Keratinocyte (primary cell): ENCODE measurements at regions not wholly inside any gene's neighbourhood (a gene's known extent, or its start where the extent isn't known, plus 50 kb on each side); places are given as distances from the start of the nearest gene placed in this dataset.

Experiments used
- DNase-seq: peaks from one replicate; pipeline ENCODE4 v3.0.0-alpha.2; 2011; ENCODE audit warnings: low read depth, missing footprints, low spot score
- FAIRE-seq: peaks from 2 replicates; lab custom pipeline; 2011; peaks lifted over from hg19 to GRCh38; lab: Jason Lieb, UNC
- H2AFZ ChIP-seq: 2 replicates; pipeline ENCODE4 v1.6.0; 2012; ENCODE audit warnings: low read length, control low read depth, inconsistent platforms; ENCODE audit not compliant: control insufficient read depth
- H3K27ac ChIP-seq: 2 replicates; pipeline ENCODE4 v1.5.1; 2011; ENCODE audit warnings: low read length; ENCODE audit not compliant: control insufficient read depth, insufficient read depth
- H3K27me3 ChIP-seq: 3 replicates; pipeline ENCODE4 v1.6.0; 2011; ENCODE audit warnings: low read length; ENCODE audit not compliant: control insufficient read depth, insufficient read depth; ENCODE audit errors: extremely low read depth
- H3K36me3 ChIP-seq, 2 experiments: 2 replicates in 1 of 2; 3 replicates in 1 of 2; pipeline ENCODE4 v1.5.1; 2011; ENCODE audit warnings: low read length in 2 of 2, mild to moderate bottlenecking in 1 of 2; ENCODE audit not compliant: control insufficient read depth in 2 of 2, insufficient read depth in 2 of 2; ENCODE audit errors: extremely low read depth in 1 of 2
- H3K4me1 ChIP-seq: 3 replicates; pipeline ENCODE4 v1.5.1; 2011; ENCODE audit warnings: low read length; ENCODE audit not compliant: control insufficient read depth, insufficient read depth; ENCODE audit errors: extremely low read depth
- H3K4me2 ChIP-seq: 3 replicates; pipeline ENCODE4 v1.6.0; 2011; ENCODE audit warnings: low read depth, low read length; ENCODE audit not compliant: control insufficient read depth, insufficient read depth; ENCODE audit errors: extremely low read depth
- H3K4me3 ChIP-seq, 3 experiments: fragments of 200-600 bp in 1 of 3; sonication (generic) in 1 of 3; 2 replicates in 2 of 3; 3 replicates in 1 of 3; pipeline ENCODE4 v1.5.1; 2011 to 2016; ENCODE audit warnings: low read length in 3 of 3, mild to moderate bottlenecking in 3 of 3, control low read depth in 2 of 3, inconsistent platforms in 1 of 3, low read depth in 1 of 3, mixed read lengths in 1 of 3, mixed run types in 1 of 3, moderate library complexity in 1 of 3; ENCODE audit not compliant: control insufficient read depth in 2 of 3, insufficient read depth in 2 of 3; ENCODE audit errors: extremely low read depth in 1 of 3
- H3K79me2 ChIP-seq: 2 replicates; pipeline ENCODE4 v1.6.0; 2012; ENCODE audit warnings: low read length; ENCODE audit not compliant: control insufficient read depth, insufficient read depth
- H3K9ac ChIP-seq: 3 replicates; pipeline ENCODE4 v1.6.0; 2011; ENCODE audit warnings: low read length; ENCODE audit not compliant: control insufficient read depth, insufficient read depth; ENCODE audit errors: extremely low read depth
- H3K9me1 ChIP-seq: 3 replicates; pipeline ENCODE4 v1.6.0; 2011; ENCODE audit warnings: low read length; ENCODE audit not compliant: control insufficient read depth, insufficient read depth; ENCODE audit errors: extremely low read depth
- H3K9me3 ChIP-seq: 2 replicates; pipeline ENCODE4 v1.5.1; 2012; ENCODE audit warnings: low read depth, low read length; ENCODE audit not compliant: control insufficient read depth
- H4K20me1 ChIP-seq: 3 replicates; pipeline ENCODE4 v1.6.0; 2011; ENCODE audit warnings: low read length; ENCODE audit not compliant: control insufficient read depth, insufficient read depth; ENCODE audit errors: extremely low read depth
- CTCF ChIP-seq, 3 experiments: IDR thresholded peaks in 1 of 3; conservative IDR thresholded peaks in 1 of 3; optimal IDR thresholded peaks in 1 of 3; 2 replicates in 2 of 3; 3 replicates in 1 of 3; pipeline versions ENCODE3 to v1.5.1; 2011; ENCODE audit warnings: low read length in 3 of 3, mild to moderate bottlenecking in 3 of 3, moderate library complexity in 2 of 3, control low read depth in 1 of 3, inconsistent platforms in 1 of 3; ENCODE audit not compliant: insufficient read depth in 2 of 3; ENCODE audit errors: extremely low read depth in 1 of 3
- EZH2 ChIP-seq: IDR thresholded peaks from one replicate; pipeline ENCODE4 v1.6.1; 2012; ENCODE audit warnings: inconsistent platforms, mild to moderate bottlenecking, low read length, moderate library complexity
- dilution Hi-C: fragments of 300-500 bp; cut with MboI; formaldehyde crosslinking; loops from one replicate; pipeline ENCODE4 v1.7.0; 2020; ENCODE audit warnings: low sequenced_read_pairs; ENCODE audit not compliant: extremely low pct_ligation_motif_present

DNA sequence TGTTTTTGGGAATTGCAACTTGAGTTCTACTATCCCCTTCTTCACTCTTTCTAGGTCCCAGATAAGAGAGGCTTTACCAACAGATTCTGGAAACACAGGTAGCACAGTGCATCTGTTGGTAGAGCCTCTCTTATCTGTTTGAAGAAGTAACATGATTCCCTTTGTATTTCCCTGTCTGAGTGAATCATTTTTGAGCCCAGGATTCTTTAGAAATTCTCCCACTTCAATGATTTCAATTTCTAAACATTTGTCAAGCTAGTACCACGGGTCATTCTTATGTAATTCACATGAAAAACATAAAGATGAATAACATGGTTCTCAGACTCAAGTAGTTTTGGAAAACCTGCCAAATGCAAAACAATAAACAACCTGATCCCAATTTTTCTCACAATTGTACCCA, 72.0 kb upstream of the DUSP10 start:
- no peak for FAIRE-seq
- H3K79me2 ChIP-seq, result no peaks in the 10 kb centered on the region
- dilution Hi-C loops, result no loop called here
- no peaks in the 10 kb centered on the region for H3K9me3 ChIP-seq
- H3K27me3 ChIP-seq, result no peaks in the 10 kb centered on the region
- H3K9ac ChIP-seq, result no peak overlapping the region
- no peak overlapping the region for H3K4me3 ChIP-seq
- H4K20me1 ChIP-seq, result no peaks in the 10 kb centered on the region
- H3K4me1 ChIP-seq, result peaks cover 36% of the 10 kb centered on the region
- no peak overlapping the region for H2AFZ ChIP-seq
- H3K4me2 ChIP-seq, result no peak overlapping the region
- no peak for TF ChIP-seq EZH2
- TF ChIP-seq CTCF (optimal IDR thresholded peaks at IDR 0.05 in 1 of 3, IDR thresholded peaks at IDR 0.05 in 1 of 3, conservative IDR thresholded peaks at IDR 0.05 in 1 of 3; ENCODE audit: extremely low read depth in 1 of 3, insufficient read depth in 2 of 3, low read length in 3 of 3), result no peak
- no peaks in the 10 kb centered on the region for H3K9me1 ChIP-seq
- no peak for DNase-seq
- no peak overlapping the region for H3K27ac ChIP-seq
- no peaks in the 10 kb centered on the region for H3K36me3 ChIP-seq

GRCh38 chr1:221812905-221813597, 71.2 kb upstream of the DUSP10 start:
- no peaks in the 10 kb centered on the region for H3K36me3 ChIP-seq
- dilution Hi-C loops, result no loop called here
- no peaks in the 10 kb centered on the region for H3K27me3 ChIP-seq
- FAIRE-seq (no peak), DNase-seq (no peak)
- no peaks in the 10 kb centered on the region for H3K9me3 ChIP-seq
- no peak overlapping the region for H2AFZ ChIP-seq
- peaks cover 37% of the 10 kb centered on the region for H3K4me1 ChIP-seq
- H3K9ac ChIP-seq, result no peak overlapping the region
- no peak overlapping the region for H3K27ac ChIP-seq
- H3K79me2 ChIP-seq, result no peaks in the 10 kb centered on the region
- no peaks in the 10 kb centered on the region for H3K9me1 ChIP-seq
- no peak overlapping the region for H3K4me3 ChIP-seq
- no peak overlapping the region for H3K4me2 ChIP-seq
- TF ChIP-seq CTCF (optimal IDR thresholded peaks at IDR 0.05 in 1 of 3, IDR thresholded peaks at IDR 0.05 in 1 of 3, conservative IDR thresholded peaks at IDR 0.05 in 1 of 3; ENCODE audit: extremely low read depth in 1 of 3, insufficient read depth in 2 of 3, low read length in 3 of 3), result no peak
- no peaks in the 10 kb centered on the region for H4K20me1 ChIP-seq
